SK-N-SH (cell line): ENCODE measurements at regions not wholly inside any gene's neighbourhood (a gene's known extent, or its start where the extent isn't known, plus 50 kb on each side); places are given as distances from the start of the nearest gene placed in this dataset.

Experiments used
- CTCF ChIA-PET: fragments of 300-600, 350-600 bp; formaldehyde crosslinking; extraction: SDS; loops from one replicate; lab custom pipeline; 2021; lab: Yijun Ruan, JAX
- POLR2A ChIA-PET: fragments of 350-600 bp; sonication (Branson Sonifier 250); formaldehyde crosslinking; extraction: SDS; loops from one replicate; lab custom pipeline; 2020; ENCODE audit warnings: antibody characterized with exemption, inconsistent platforms; lab: Yijun Ruan, JAX
- DNase-seq: peaks from one replicate; pipeline ENCODE4 v3.0.0; 2012
- H2AFZ ChIP-seq: fragments of 200-600 bp; sonication (generic); 2 replicates; pipeline ENCODE4 v1.8.1; 2016; ENCODE audit warnings: antibody characterized with exemption, mild to moderate bottlenecking, low read depth
- H3F3A ChIP-seq: fragments of 200-600 bp; sonication (generic); replicated peaks from 2 replicates; pipeline ENCODE3; 2016; ENCODE audit warnings: antibody characterized with exemption, mild to moderate bottlenecking; ENCODE audit not compliant: insufficient read depth
- H3K27ac ChIP-seq, 2 experiments: fragments of 200-500 bp in 1 of 2; fragments of 200-600 bp in 1 of 2; sonication (Bioruptor generic) in 1 of 2; sonication (generic), shearing (Covaris generic) in 1 of 2; 2 replicates each; pipeline versions ENCODE4 v1.5.1 to v1.6.1; 2014 to 2016; ENCODE audit warnings: low read depth in 2 of 2, inconsistent platforms in 1 of 2, low read length in 1 of 2, mild to moderate bottlenecking in 1 of 2, mixed read lengths in 1 of 2
- H3K27me3 ChIP-seq: fragments of 200-600 bp; sonication (generic), shearing (Covaris generic); 2 replicates; pipeline ENCODE4 v1.6.1; 2016; ENCODE audit warnings: mixed run types; ENCODE audit not compliant: insufficient read depth
- H3K36me3 ChIP-seq, 2 experiments: fragments of 200-500 bp in 1 of 2; fragments of 200-600 bp in 1 of 2; sonication (Bioruptor generic) in 1 of 2; sonication (generic) in 1 of 2; replicated peaks in 1 of 2; 2 replicates each; pipeline versions ENCODE3 to v1.5.1; 2014 to 2016; ENCODE audit warnings: low read length in 1 of 2, mild to moderate bottlenecking in 1 of 2; ENCODE audit not compliant: insufficient read depth in 2 of 2, control insufficient read depth in 1 of 2
- H3K4me1 ChIP-seq, 2 experiments: fragments of 200-500 bp in 1 of 2; fragments of 200-600 bp in 1 of 2; sonication (Bioruptor generic) in 1 of 2; sonication (generic), shearing (Covaris generic) in 1 of 2; 2 replicates each; pipeline versions ENCODE4 v1.5.1 to v1.6.1; 2014 to 2016; ENCODE audit warnings: low read depth in 1 of 2, low read length in 1 of 2, mixed run types in 1 of 2; ENCODE audit not compliant: insufficient read depth in 2 of 2, control insufficient read depth in 1 of 2
- H3K4me2 ChIP-seq: fragments of 200-600 bp; sonication (generic), shearing (Covaris generic); 2 replicates; pipeline ENCODE4 v1.6.1; 2017; ENCODE audit warnings: mixed run types
- H3K4me3 ChIP-seq, 2 experiments: fragments of 200-500 bp in 1 of 2; fragments of 200-600 bp in 1 of 2; sonication (Bioruptor generic) in 1 of 2; sonication (generic), shearing (Covaris generic) in 1 of 2; 2 replicates each; pipeline versions ENCODE4 v1.5.1 to v1.8.1; 2014 to 2016; ENCODE audit warnings: low read depth in 2 of 2, inconsistent platforms in 1 of 2, low read length in 1 of 2, mild to moderate bottlenecking in 1 of 2, mixed read lengths in 1 of 2, moderate library complexity in 1 of 2
- H3K79me2 ChIP-seq: fragments of 200-600 bp; sonication (generic); 2 replicates; pipeline ENCODE4 v1.8.1; 2017; ENCODE audit warnings: mild to moderate bottlenecking; ENCODE audit not compliant: insufficient read depth
- H3K9ac ChIP-seq: fragments of 200-600 bp; sonication (generic); 2 replicates; pipeline ENCODE4 v1.6.1; 2017; ENCODE audit warnings: mixed run types
- H3K9me2 ChIP-seq: fragments of 200-600 bp; sonication (generic); 2 replicates; pipeline ENCODE4 v1.6.1; 2017; ENCODE audit warnings: mixed run types
- H3K9me3 ChIP-seq: fragments of 200-600 bp; sonication (generic); 2 replicates; pipeline ENCODE4 v1.6.1; 2017; ENCODE audit warnings: mixed run types, mild to moderate bottlenecking, moderate library complexity
- H4K20me1 ChIP-seq: fragments of 200-600 bp; sonication (generic); 2 replicates; pipeline ENCODE4 v1.6.1; 2017; ENCODE audit warnings: mild to moderate bottlenecking, mixed run types; ENCODE audit not compliant: insufficient read depth
- CHD2 ChIP-seq: fragments of 150-350 bp; IDR thresholded peaks from 2 replicates; pipeline ENCODE4 v1.6.1; 2018; ENCODE audit warnings: low read length; ENCODE audit not compliant: partially characterized antibody
- ELF1 ChIP-seq: IDR thresholded peaks from 2 replicates; pipeline ENCODE4 v1.4.0; 2012
- EP300 ChIP-seq, 2 experiments: IDR thresholded peaks; 2 replicates each; pipeline versions ENCODE4 v1.4.0 to v1.6.1; 2012; ENCODE audit warnings: borderline replicate concordance in 1 of 2, low read depth in 1 of 2, low read length in 1 of 2
- GABPA ChIP-seq: IDR thresholded peaks from 2 replicates; pipeline ENCODE4 v1.4.0; 2012; ENCODE audit warnings: low read depth, mild to moderate bottlenecking
- JUND ChIP-seq: IDR thresholded peaks from 2 replicates; pipeline ENCODE4 v1.4.0; 2012
- MXI1 ChIP-seq: IDR thresholded peaks from 2 replicates; pipeline ENCODE4 v1.6.1; 2012; ENCODE audit warnings: mild to moderate bottlenecking, low read depth, low read length, improper control_type of control experiment
- NFIC ChIP-seq: IDR thresholded peaks from 2 replicates; pipeline ENCODE4 v1.4.0; 2012; ENCODE audit warnings: borderline replicate concordance
- NRF1 ChIP-seq: IDR thresholded peaks from 2 replicates; pipeline ENCODE4 v1.6.1; 2012; ENCODE audit warnings: low read depth, mild to moderate bottlenecking, low read length
- RAD21 ChIP-seq: IDR thresholded peaks from 2 replicates; pipeline ENCODE4 v1.6.1; 2012; ENCODE audit warnings: mild to moderate bottlenecking, low read length
- RCOR1 ChIP-seq: fragments of 150-350 bp; IDR thresholded peaks from 2 replicates; pipeline ENCODE4 v1.6.1; 2017; ENCODE audit warnings: antibody characterized with exemption, low read length
- RFX5 ChIP-seq: IDR thresholded peaks from 2 replicates; pipeline ENCODE4 v1.6.1; 2012; ENCODE audit warnings: mild to moderate bottlenecking, improper control_type of control experiment, low read length
- RXRA ChIP-seq: IDR thresholded peaks from 2 replicates; pipeline ENCODE4 v1.4.0; 2012; ENCODE audit warnings: low read depth, mild to moderate bottlenecking, borderline replicate concordance
- SIN3A ChIP-seq: IDR thresholded peaks from 2 replicates; pipeline ENCODE4 v1.6.1; 2012; ENCODE audit warnings: low read depth, mild to moderate bottlenecking, low read length, moderate library complexity, borderline replicate concordance
- SMC3 ChIP-seq: IDR thresholded peaks from 2 replicates; pipeline ENCODE4 v1.6.1; 2012; ENCODE audit warnings: low read depth, low read length, improper control_type of control experiment
- TAF1 ChIP-seq: IDR thresholded peaks from 2 replicates; pipeline ENCODE4 v1.6.1; 2012; ENCODE audit warnings: low read depth, mild to moderate bottlenecking, low read length, moderate library complexity, borderline replicate concordance
- TEAD4 ChIP-seq: IDR thresholded peaks from 2 replicates; pipeline ENCODE4 v1.4.0; 2012; ENCODE audit warnings: mild to moderate bottlenecking, borderline replicate concordance; ENCODE audit not compliant: insufficient read depth
- YY1 ChIP-seq: IDR thresholded peaks from 2 replicates; pipeline ENCODE4 v1.4.0; 2012; ENCODE audit warnings: low read depth, mild to moderate bottlenecking
- WGBS: methylation state at CpG from one replicate; pipeline ENCODE4 v1.1.6; 2017; ENCODE audit warnings: low lambda C conversion rate; 5-methylcytosine and 5-hydroxymethylcytosine counted together
- TF ChIP-seq, protein P1 (sequence below): fragments of 200-600 bp; sonication (generic); IDR thresholded peaks from 2 replicates; pipeline ENCODE4 v1.6.1; 2017; ENCODE audit warnings: antibody characterized with exemption, mild to moderate bottlenecking, moderate library complexity
- TF ChIP-seq, protein P2 (sequence below): fragments of 150-350 bp; IDR thresholded peaks from 2 replicates; pipeline ENCODE4 v1.6.1; 2017; ENCODE audit warnings: antibody characterized with exemption, low read length, low read depth, borderline replicate concordance
- TF ChIP-seq, protein P3 (sequence below): IDR thresholded peaks from 2 replicates; pipeline ENCODE4 v1.4.0; 2012; ENCODE audit warnings: low read depth

DNA sequence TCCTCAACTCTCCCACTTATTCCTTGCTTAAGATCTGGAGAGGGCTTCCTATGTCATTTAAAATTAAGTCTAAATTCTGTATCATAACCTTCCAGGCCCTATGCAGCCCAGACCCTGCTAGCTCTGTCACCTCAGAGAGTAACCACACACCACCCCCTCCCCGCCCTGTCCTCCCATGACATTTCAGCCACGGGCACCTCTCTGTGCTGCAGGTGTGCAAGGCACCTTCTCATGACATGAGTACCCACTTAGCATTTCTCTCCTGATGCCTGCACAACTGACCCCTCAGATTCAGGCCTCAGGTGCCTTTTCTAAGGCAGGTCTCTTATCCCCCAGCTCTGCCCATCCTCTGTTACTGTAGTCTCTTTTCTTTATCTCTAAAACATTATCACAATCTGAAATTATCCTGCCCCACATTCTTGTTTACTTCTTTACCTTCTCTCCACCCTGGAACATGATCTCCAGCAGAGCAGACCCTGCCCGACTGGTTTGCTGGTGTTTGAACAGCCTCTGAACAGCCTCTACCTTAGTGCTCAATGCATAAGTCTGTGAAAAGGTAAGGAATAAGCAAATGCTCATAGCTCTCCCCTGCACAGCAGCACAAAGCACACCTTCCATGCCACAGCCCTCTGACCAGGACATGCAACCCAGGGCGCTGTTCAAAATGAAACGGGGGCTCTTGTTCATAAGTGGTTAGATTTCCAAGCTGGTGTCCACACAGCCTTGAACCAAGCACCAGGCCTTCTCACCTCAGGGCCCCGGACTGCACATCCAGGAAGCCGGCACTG is 196.1 kb upstream of the B3GAT1 start:
- Histone ChIP-seq H3K9ac (no peak overlapping the region), H4K20me1 (no peaks in the 10 kb centered on the region), H3K27ac (no peak overlapping the region), H3K4me2 (no peak overlapping the region), H3K79me2 (no peaks in the 10 kb centered on the region), H3K9me2 (no peaks in the 10 kb centered on the region), H3K4me1 (no peaks in the 10 kb centered on the region), H3K9me3 (no peaks in the 10 kb centered on the region), H2AFZ (no peak overlapping the region), H3F3A (no peaks in the 10 kb centered on the region), H3K27me3 (no peaks in the 10 kb centered on the region), H3K36me3 (no peaks in the 10 kb centered on the region), H3K4me3 (no peak overlapping the region)
- WGBS, result 41% methylated on average over 6 of the region's 7 CpGs
- TF ChIP-seq SMC3, result no peak
- ChIA-PET CTCF (interaction anchor here (1.2 to 1.6 kb wide), 2 partner anchors 11 to 18 kb away, joined by 3 read pairs; no protein-coding TSS in a partner anchor), POLR2A (no interaction called here)
- DNase-seq, result no peak

DNA sequence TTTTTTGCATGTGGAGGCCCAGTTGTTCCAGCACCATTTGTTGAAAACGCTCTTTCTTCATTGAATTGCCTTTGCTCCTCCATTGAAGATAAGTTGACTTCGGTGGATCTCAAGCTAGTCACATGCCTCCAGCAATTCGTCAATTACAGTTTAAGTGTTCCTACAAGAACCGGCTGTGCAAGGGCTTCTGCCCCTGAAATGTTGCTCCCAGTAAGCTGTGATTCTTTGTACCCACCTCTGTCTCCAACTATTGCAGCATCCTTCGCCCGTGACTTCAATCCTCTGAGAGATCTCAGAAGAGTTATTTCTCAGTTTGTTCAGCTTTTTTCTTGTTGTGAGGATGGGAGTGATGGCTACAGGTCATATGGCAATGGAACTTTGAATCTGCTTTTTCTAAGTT is 194.2 kb upstream of the B3GAT1 start:
- WGBS, result 19% methylated on average over 6 of the region's 6 CpGs
- no peak overlapping the region for H3K27ac ChIP-seq
- TF ChIP-seq ELF1, result no peak
- TF ChIP-seq MXI1, result no peak
- no peak for TF ChIP-seq RCOR1
- TF ChIP-seq RFX5, result no peak
- TF ChIP-seq EP300 (IDR thresholded peaks at IDR 0.05; ENCODE audit: borderline replicate concordance in 1 of 2, low read depth in 1 of 2, low read length in 1 of 2), result no peak
- TF ChIP-seq GABPA, result no peak
- TF ChIP-seq SMC3, result no peak
- no peak for TF ChIP-seq TEAD4
- TF ChIP-seq RXRA, result no peak
- no peak for DNase-seq
- no peak overlapping the region for H3K9ac ChIP-seq
- ChIA-PET POLR2A (no interaction called here), CTCF (no interaction called here)
- H3K9me3 ChIP-seq, result 0 out of 2 replicates have a peak, but pooled peaks cover 4% of the 10 kb centered on the region
- no peaks in the 10 kb centered on the region for H3K27me3 ChIP-seq
- H3K9me2 ChIP-seq, result no peaks in the 10 kb centered on the region
- H2AFZ ChIP-seq, result no peak overlapping the region
- no peak overlapping the region for H3K4me2 ChIP-seq
- no peaks in the 10 kb centered on the region for H3K4me1 ChIP-seq
- H3K4me3 ChIP-seq, result no peak overlapping the region
- no peaks in the 10 kb centered on the region for H3K36me3 ChIP-seq
- no peaks in the 10 kb centered on the region for H4K20me1 ChIP-seq
- H3K79me2 ChIP-seq, result no peaks in the 10 kb centered on the region
- H3F3A ChIP-seq, result no peaks in the 10 kb centered on the region

DNA sequence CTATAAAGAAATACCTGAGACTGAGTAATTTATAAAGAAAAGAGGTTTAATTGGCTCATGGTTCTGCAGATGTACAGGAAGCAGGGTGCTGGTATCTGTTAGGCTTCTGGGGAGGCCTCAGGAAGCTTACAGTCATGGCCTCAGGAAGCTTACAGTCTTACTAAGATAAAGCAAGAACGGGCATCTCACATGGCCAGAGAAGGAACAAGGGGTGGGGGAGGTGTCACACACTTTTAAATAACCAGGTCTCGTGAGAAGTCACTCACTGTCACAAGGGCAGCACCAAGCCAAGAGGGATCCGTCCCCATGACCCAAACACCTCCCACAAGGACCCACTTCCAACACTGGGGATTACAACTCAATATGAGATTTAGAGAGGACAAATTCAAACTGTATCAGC is 192.8 kb upstream of the B3GAT1 start:
- H2AFZ ChIP-seq, result no peak overlapping the region
- H3K27ac ChIP-seq, result no peak overlapping the region
- H3K9me3 ChIP-seq, result 0 out of 2 replicates have a peak, but pooled peaks cover 4% of the 10 kb centered on the region
- TF ChIP-seq NRF1, result no peak
- no peak for TF ChIP-seq RCOR1
- no peak for TF ChIP-seq YY1
- TF ChIP-seq, protein P1, sequence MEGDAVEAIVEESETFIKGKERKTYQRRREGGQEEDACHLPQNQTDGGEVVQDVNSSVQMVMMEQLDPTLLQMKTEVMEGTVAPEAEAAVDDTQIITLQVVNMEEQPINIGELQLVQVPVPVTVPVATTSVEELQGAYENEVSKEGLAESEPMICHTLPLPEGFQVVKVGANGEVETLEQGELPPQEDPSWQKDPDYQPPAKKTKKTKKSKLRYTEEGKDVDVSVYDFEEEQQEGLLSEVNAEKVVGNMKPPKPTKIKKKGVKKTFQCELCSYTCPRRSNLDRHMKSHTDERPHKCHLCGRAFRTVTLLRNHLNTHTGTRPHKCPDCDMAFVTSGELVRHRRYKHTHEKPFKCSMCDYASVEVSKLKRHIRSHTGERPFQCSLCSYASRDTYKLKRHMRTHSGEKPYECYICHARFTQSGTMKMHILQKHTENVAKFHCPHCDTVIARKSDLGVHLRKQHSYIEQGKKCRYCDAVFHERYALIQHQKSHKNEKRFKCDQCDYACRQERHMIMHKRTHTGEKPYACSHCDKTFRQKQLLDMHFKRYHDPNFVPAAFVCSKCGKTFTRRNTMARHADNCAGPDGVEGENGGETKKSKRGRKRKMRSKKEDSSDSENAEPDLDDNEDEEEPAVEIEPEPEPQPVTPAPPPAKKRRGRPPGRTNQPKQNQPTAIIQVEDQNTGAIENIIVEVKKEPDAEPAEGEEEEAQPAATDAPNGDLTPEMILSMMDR, result no peak
- no peak for TF ChIP-seq NFIC
- TF ChIP-seq CHD2, result no peak
- TF ChIP-seq, protein P2, sequence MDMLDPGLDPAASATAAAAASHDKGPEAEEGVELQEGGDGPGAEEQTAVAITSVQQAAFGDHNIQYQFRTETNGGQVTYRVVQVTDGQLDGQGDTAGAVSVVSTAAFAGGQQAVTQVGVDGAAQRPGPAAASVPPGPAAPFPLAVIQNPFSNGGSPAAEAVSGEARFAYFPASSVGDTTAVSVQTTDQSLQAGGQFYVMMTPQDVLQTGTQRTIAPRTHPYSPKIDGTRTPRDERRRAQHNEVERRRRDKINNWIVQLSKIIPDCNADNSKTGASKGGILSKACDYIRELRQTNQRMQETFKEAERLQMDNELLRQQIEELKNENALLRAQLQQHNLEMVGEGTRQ, result no peak
- no peak for TF ChIP-seq TAF1
- TF ChIP-seq, protein P3, sequence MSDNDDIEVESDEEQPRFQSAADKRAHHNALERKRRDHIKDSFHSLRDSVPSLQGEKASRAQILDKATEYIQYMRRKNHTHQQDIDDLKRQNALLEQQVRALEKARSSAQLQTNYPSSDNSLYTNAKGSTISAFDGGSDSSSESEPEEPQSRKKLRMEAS, result no peak
- TF ChIP-seq RAD21, result no peak
- TF ChIP-seq JUND, result no peak
- TF ChIP-seq SMC3, result no peak
- no peak for TF ChIP-seq SIN3A
- WGBS, result 6% methylated on average over 3 of the region's 3 CpGs
- no peaks in the 10 kb centered on the region for H4K20me1 ChIP-seq
- no peaks in the 10 kb centered on the region for H3F3A ChIP-seq
- H3K9me2 ChIP-seq, result no peaks in the 10 kb centered on the region
- no peak for DNase-seq
- CTCF ChIA-PET, result no interaction called here
- no peak overlapping the region for H3K4me3 ChIP-seq
- H3K4me2 ChIP-seq, result no peak overlapping the region
- H3K79me2 ChIP-seq, result no peaks in the 10 kb centered on the region
- no peaks in the 10 kb centered on the region for H3K4me1 ChIP-seq
- H3K27me3 ChIP-seq, result no peaks in the 10 kb centered on the region
- H3K9ac ChIP-seq, result no peak overlapping the region
- no peaks in the 10 kb centered on the region for H3K36me3 ChIP-seq
- POLR2A ChIA-PET, result no interaction called here
